ENCODE measurements at regions not wholly inside any gene's neighbourhood (a gene's known extent, or its start where the extent isn't known, plus 50 kb on each side); places are given as distances from the start of the nearest gene placed in this dataset.
A peak's percentile ranks its signal among the peaks of the same experiment; 100 is the strongest.
"Not testable (repeated sequence)": the region's sequence is repeated elsewhere in the genome, so short reads cannot be mapped to it uniquely, and the experiment has no call there.

DNA sequence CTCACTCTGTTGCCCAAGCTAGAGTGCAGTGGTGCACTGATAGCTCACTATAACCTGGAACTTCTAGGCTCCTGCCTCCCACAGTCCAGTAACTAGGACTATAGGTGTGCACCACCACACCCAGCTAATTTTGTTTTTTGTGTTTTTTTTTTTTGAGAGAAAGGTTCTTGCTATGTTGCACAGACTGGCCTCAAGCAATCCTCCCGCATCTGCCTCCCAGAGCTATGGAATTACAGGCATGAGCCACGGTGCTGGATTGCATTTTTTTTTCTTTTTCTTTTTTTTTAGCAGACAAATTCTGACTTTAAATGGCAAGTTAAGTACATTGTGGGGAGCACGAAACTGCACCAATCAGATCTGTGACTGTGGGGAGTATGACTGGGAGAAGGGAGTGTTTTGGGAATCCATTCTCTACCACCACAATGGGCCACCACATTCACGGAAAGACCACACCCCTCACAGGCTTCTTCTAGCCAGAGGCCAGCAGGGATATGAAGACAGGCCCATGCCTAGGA, 58.1 kb upstream of the MSMB start:
- TF ChIP-seq TCF4 (CRISPR knock-in tag; IDR thresholded peaks at IDR 0.05; ENCODE audit: borderline replicate concordance): no peak
- TF ChIP-seq BACH2 (CRISPR knock-in tag; IDR thresholded peaks at IDR 0.05; ENCODE audit: borderline replicate concordance): no peak
- no peak for TF ChIP-seq CSDC2 (CRISPR knock-in tag; IDR thresholded peaks at IDR 0.05)
- no peak for TF ChIP-seq CREB5 (CRISPR knock-in tag; IDR thresholded peaks at IDR 0.05; ENCODE audit: low read depth)
- no peak for TF ChIP-seq OSR1 (CRISPR knock-in tag; IDR thresholded peaks at IDR 0.05)
- TF ChIP-seq SNAI2 (CRISPR knock-in tag; IDR thresholded peaks at IDR 0.05): no peak
- TF ChIP-seq PPARA (CRISPR knock-in tag; IDR thresholded peaks at IDR 0.05; ENCODE audit: borderline replicate concordance): no peak
- TF ChIP-seq PATZ1 (CRISPR knock-in tag; IDR thresholded peaks at IDR 0.05; ENCODE audit: borderline replicate concordance): no peak
- no peak for TF ChIP-seq ZNF8 (CRISPR knock-in tag; IDR thresholded peaks at IDR 0.05)
- no peak for ATAC-seq

DNA sequence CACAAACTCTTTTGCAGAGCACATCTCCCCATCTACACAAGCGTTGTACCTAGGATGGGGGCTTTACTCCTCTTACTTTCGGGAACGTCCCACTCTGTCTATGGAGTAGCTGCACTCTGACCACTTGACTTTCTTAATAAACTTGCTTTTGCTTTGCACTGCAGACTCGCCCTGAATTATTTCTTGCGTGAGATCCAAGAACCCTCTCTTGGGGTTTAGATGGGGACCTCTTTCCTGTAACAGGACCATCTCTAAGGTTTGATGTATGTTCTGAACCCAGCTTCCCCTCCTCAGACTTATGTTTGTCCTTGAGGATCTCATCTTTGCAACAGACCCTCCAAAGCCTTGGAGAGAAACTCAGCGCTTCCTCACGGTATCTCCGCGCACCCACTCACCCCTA, 59.3 kb upstream of the MSMB start:
- not testable (repeated sequence) for ATAC-seq

DNA sequence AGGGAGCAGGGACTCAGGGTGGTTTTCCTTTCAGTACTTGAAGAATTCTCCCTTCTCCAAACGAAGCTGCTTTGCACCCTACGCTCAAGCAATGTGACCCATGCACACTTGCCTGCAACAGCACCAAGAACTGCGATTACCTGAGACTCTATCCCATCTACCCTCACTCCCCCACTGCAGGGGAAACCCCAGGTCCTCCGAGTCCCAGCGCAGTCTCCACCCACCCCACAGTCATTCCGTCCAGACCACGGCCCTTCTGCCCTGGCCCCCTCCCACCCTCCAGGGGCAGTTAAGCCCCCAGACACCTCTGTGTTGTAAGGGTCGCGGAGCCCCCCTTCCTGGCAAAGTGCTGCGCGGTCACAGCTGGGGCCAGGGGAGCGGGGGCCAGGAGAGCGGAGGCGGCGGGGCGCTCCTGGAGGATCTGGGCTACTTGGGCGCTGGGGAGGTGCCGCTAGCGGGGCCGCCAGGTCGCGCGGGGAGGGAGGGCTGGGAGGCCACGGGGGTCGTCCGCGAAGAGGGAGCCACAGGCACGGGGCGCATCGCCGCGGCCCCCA, 59.9 kb upstream of the MSMB start:
- peak; percentile 61 for ATAC-seq

DNA sequence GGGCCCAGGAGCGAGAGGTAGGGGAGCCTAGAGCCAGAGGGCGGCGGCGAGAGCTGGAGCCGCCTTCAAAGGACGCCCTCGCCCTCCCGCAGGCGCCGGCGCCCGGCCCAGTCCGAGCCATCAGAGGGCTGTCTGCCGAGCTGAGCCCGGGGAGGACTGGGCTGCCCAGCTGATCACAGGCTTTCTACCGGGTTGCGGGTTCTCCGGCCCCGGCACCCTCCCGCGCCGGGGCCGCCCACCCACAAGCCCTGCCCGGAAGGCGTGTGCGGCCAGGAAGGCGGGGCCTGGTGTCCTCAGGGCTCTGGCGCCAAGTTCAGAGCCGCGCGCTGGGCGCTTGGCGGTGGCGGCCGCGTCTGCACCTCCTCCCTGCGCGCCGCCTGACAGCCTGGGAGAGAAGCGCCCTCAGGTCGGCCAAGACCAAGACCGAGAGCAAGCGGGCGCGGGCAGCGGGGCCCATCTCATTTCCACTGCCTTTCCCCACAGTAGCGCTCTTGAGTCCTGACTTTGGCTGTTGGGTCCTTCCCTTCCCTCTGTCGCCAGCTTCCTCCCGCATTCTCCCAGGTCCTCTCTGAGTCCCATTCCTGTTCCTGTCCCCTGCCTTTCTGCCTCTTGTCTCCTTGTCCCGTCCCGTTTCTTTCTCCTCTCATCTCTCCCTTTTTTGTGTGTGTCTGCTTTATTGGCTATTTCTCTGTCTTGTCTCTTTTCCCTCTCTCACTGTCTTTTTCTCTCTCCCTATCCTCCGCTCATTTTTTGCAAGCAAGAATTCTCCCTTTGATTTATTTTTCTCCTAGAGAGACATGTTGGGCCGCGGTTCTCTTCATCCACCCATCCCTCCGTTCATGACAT, 60.6 kb upstream of the MSMB start:
- ATAC-seq: peak; percentile 98
- TF ChIP-seq ZFP3 (CRISPR knock-in tag; IDR thresholded peaks at IDR 0.05): 0 out of 2 replicates have a peak, but pooled peaks have one; percentile 22
- TF ChIP-seq, protein P1, sequence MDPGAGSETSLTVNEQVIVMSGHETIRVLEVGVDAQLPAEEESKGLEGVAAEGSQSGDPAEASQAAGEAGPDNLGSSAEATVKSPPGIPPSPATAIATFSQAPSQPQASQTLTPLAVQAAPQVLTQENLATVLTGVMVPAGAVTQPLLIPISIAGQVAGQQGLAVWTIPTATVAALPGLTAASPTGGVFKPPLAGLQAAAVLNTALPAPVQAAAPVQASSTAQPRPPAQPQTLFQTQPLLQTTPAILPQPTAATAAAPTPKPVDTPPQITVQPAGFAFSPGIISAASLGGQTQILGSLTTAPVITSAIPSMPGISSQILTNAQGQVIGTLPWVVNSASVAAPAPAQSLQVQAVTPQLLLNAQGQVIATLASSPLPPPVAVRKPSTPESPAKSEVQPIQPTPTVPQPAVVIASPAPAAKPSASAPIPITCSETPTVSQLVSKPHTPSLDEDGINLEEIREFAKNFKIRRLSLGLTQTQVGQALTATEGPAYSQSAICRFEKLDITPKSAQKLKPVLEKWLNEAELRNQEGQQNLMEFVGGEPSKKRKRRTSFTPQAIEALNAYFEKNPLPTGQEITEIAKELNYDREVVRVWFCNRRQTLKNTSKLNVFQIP (CRISPR knock-in tag; IDR thresholded peaks at IDR 0.05; ENCODE audit: borderline replicate concordance, low read depth): no peak
- 0 out of 2 replicates have a peak, but pooled peaks have one; percentile 53 for TF ChIP-seq GLIS3 (CRISPR knock-in tag; IDR thresholded peaks at IDR 0.05)
- TF ChIP-seq ARNTL (CRISPR knock-in tag; IDR thresholded peaks at IDR 0.05; ENCODE audit: borderline replicate concordance, low read depth): no peak

GRCh38 chr10:46108158-46108499, 62.1 kb upstream of the MSMB start:
- ATAC-seq: not testable (repeated sequence)

GRCh38 chr10:46154271-46154670, 108.2 kb upstream of the MSMB start:
- not testable (repeated sequence) for ATAC-seq

DNA sequence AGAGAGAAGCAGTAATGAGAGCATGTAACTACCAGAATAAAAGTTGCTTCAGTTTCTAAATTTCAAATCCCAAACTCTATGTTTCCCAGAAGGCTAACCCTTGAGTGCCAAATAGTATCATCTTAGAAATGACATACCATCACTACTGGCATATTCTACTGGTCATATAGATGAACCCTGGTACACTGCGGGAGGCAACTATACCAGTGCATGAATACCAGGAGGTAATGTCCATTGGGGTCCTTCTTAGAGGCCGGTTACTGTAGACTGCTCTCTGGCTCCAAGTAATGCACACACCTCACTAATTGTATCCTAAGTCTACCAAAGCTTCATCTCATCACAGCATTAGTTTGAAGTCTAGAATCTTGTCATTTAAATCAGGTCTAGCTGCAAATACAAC, 108.6 kb upstream of the MSMB start:
- not testable (repeated sequence) for ATAC-seq

GRCh38 chr10:46156866-46157265, 110.8 kb upstream of the MSMB start:
- not testable (repeated sequence) for ATAC-seq

- TF ChIP-seq PPARA (CRISPR knock-in tag; IDR thresholded peaks at IDR 0.05; ENCODE audit: borderline replicate concordance): no peak
- no peak for ATAC-seq
These were observed 117.1 kb upstream of the ANTXRL start for GRCh38 chr10:46169736-46170135.
